Naive thymus-derived CD4-positive, alpha-beta T cell (primary cell): ENCODE measurements at regions not wholly inside any gene's neighbourhood (a gene's known extent, or its start where the extent isn't known, plus 50 kb on each side); places are given as distances from the start of the nearest gene placed in this dataset.

Source experiments
- ATAC-seq: fragments of 150-1000 bp; cut with Tn5 transposase; 2 replicates; pipeline ENCODE4 v1.10.0; 2021; ENCODE audit warnings: mild to moderate bottlenecking, moderate library complexity
- CTCF ChIA-PET: fragments of 350-600 bp; sonication (Branson Sonifier 250); formaldehyde crosslinking; loops from one replicate; lab custom pipeline; 2021; ENCODE audit warnings: antibody characterized with exemption; lab: Charles Lee
- POLR2A ChIA-PET: fragments of 350-600 bp; sonication (Branson Sonifier 250); formaldehyde crosslinking; loops from one replicate; lab custom pipeline; 2021; ENCODE audit warnings: antibody characterized with exemption, inconsistent platforms; lab: Charles Lee
- DNase-seq, 9 donors: peaks; one replicate each; pipeline versions ENCODE4 v3.0.0 to v3.0.0-alpha.2; 2020 to 2022; ENCODE audit warnings: mixed read lengths in 1 of 9
- H3K27ac ChIP-seq: one replicate; pipeline ENCODE4 v1.7.0; 2013; ENCODE audit warnings: mild to moderate bottlenecking, low read depth, low read length, moderate library complexity
- H3K27me3 ChIP-seq, 2 donors: one replicate each; pipeline ENCODE4 v1.7.0; 2013; ENCODE audit warnings: low read length in 2 of 2, mild to moderate bottlenecking in 2 of 2, moderate library complexity in 2 of 2; ENCODE audit not compliant: control insufficient read depth in 2 of 2, insufficient read depth in 2 of 2
- H3K36me3 ChIP-seq, 3 experiments: 1 replicate in 2 of 3; 2 replicates in 1 of 3; pipeline ENCODE4 v1.7.0; 2013; ENCODE audit warnings: low read length in 3 of 3, mild to moderate bottlenecking in 3 of 3, moderate library complexity in 1 of 3; ENCODE audit not compliant: insufficient read depth in 3 of 3, control insufficient read depth in 2 of 3
- H3K4me1 ChIP-seq, 2 donors: one replicate each; pipeline ENCODE4 v1.7.0; 2013; ENCODE audit warnings: low read length in 2 of 2, mild to moderate bottlenecking in 2 of 2, moderate library complexity in 1 of 2; ENCODE audit not compliant: control insufficient read depth in 2 of 2, insufficient read depth in 2 of 2
- H3K4me3 ChIP-seq: 2 replicates; pipeline ENCODE4 v1.7.0; 2013; ENCODE audit warnings: mild to moderate bottlenecking, low read length
- H3K9me3 ChIP-seq, 3 experiments: 1 replicate in 2 of 3; 2 replicates in 1 of 3; pipeline ENCODE4 v1.7.0; 2013; ENCODE audit warnings: low read length in 3 of 3; ENCODE audit not compliant: control insufficient read depth in 2 of 3
- H3K27ac Mint-ChIP-seq, 9 donors: one replicate each; pipeline ENCODE4 v1.8.0; 2020 to 2022; ENCODE audit warnings: mixed read lengths in 9 of 9, mild to moderate bottlenecking in 8 of 9, moderate library complexity in 5 of 9, inconsistent platforms in 2 of 9
- H3K27me3 Mint-ChIP-seq, 5 donors: one replicate each; pipeline ENCODE4 v1.8.0; 2021 to 2022; ENCODE audit warnings: mixed read lengths in 5 of 5, mild to moderate bottlenecking in 1 of 5
- H3K36me3 Mint-ChIP-seq, 5 donors: one replicate each; pipeline ENCODE4 v1.8.0; 2020 to 2022; ENCODE audit warnings: mixed read lengths in 5 of 5, mild to moderate bottlenecking in 3 of 5, inconsistent platforms in 1 of 5
- H3K4me1 Mint-ChIP-seq, 7 donors: one replicate each; pipeline ENCODE4 v1.8.0; 2020 to 2022; ENCODE audit warnings: mixed read lengths in 7 of 7, mild to moderate bottlenecking in 3 of 7, inconsistent platforms in 1 of 7
- H3K4me3 Mint-ChIP-seq, 10 donors: one replicate each; pipeline ENCODE4 v1.8.0; 2020 to 2022; ENCODE audit warnings: mild to moderate bottlenecking in 10 of 10, mixed read lengths in 10 of 10, moderate library complexity in 6 of 10, inconsistent platforms in 2 of 10
- H3K9me3 Mint-ChIP-seq, 11 donors: one replicate each; pipeline ENCODE4 v1.8.0; 2020 to 2022; ENCODE audit warnings: mixed read lengths in 11 of 11, mild to moderate bottlenecking in 4 of 11, inconsistent platforms in 1 of 11, moderate library complexity in 1 of 11
- intact Hi-C, 2 donors: fragments of 100-400 bp; cut with micrococcal nuclease; formaldehyde crosslinking; loops; one replicate each; pipeline ENCODE4 v1.15.1; 2023

- Histone ChIP-seq H3K27me3 (no peaks in the 10 kb centered on the region), H3K36me3 (no peaks in the 10 kb centered on the region), H3K27ac (no peak overlapping the region), H3K9me3 (no peaks in the 10 kb centered on the region), H3K4me3 (no peak overlapping the region), H3K4me1 (no peaks in the 10 kb centered on the region)
- no peak overlapping the region for H3K4me3 Mint-ChIP-seq
- peaks cover 0 to 19% (median under 1%) of the 10 kb centered on the region in 11 donors for H3K9me3 Mint-ChIP-seq
- intact Hi-C loops = no loop called here
- CTCF ChIA-PET = no interaction called here
- no peaks in the 10 kb centered on the region for H3K36me3 Mint-ChIP-seq
- POLR2A ChIA-PET = no interaction called here
- no peaks in the 10 kb centered on the region for H3K4me1 Mint-ChIP-seq
- DNase-seq (no peak), ATAC-seq (no peak)
- H3K27ac Mint-ChIP-seq = no peak overlapping the region
- H3K27me3 Mint-ChIP-seq = peaks cover 0 to 3% (median 0%) of the 10 kb centered on the region in 5 donors
Measured at GRCh38 chr11:37107415-37107814, 509.4 kb upstream of the RAG2 start.

GRCh38 chr11:37105427-37105826 is 507.4 kb upstream of the RAG2 start:
- H3K36me3 ChIP-seq = no peaks in the 10 kb centered on the region
- no peak overlapping the region for H3K27ac ChIP-seq
- Mint-ChIP-seq H3K36me3 (no peaks in the 10 kb centered on the region), H3K27me3 (peaks cover 0 to 3% (median 0%) of the 10 kb centered on the region in 5 donors), H3K27ac (no peak overlapping the region), H3K4me1 (no peaks in the 10 kb centered on the region), H3K9me3 (peaks cover 0 to 12% (median 3%) of the 10 kb centered on the region in 11 donors), H3K4me3 (no peak overlapping the region)
- CTCF ChIA-PET = no interaction called here
- DNase-seq (no peak), ATAC-seq (no peak)
- intact Hi-C loops = no loop called here
- H3K9me3 ChIP-seq = no peaks in the 10 kb centered on the region
- no peaks in the 10 kb centered on the region for H3K27me3 ChIP-seq
- POLR2A ChIA-PET = no interaction called here
- no peak overlapping the region for H3K4me3 ChIP-seq
- no peaks in the 10 kb centered on the region for H3K4me1 ChIP-seq

- ATAC-seq (no peak), DNase-seq (no peak)
- no peak overlapping the region for H3K27ac Mint-ChIP-seq
- H3K9me3 ChIP-seq = no peaks in the 10 kb centered on the region
- ChIA-PET CTCF (no interaction called here), POLR2A (no interaction called here)
- no peak overlapping the region for H3K4me3 Mint-ChIP-seq
- H3K27me3 ChIP-seq = no peaks in the 10 kb centered on the region
- H3K27ac ChIP-seq = no peak overlapping the region
- H3K4me1 Mint-ChIP-seq = no peaks in the 10 kb centered on the region
- intact Hi-C loops = no loop called here
- H3K4me1 ChIP-seq = no peaks in the 10 kb centered on the region
- H3K27me3 Mint-ChIP-seq = peaks cover 0 to 3% (median 0%) of the 10 kb centered on the region in 5 donors
- no peaks in the 10 kb centered on the region for H3K36me3 ChIP-seq
- no peak overlapping the region for H3K4me3 ChIP-seq
- H3K36me3 Mint-ChIP-seq = no peaks in the 10 kb centered on the region
- H3K9me3 Mint-ChIP-seq = peaks cover 0 to 12% (median 3%) of the 10 kb centered on the region in 11 donors
Measured at GRCh38 chr11:37104380-37104779, 506.3 kb upstream of the RAG2 start.

GRCh38 chr11:37100008-37100407 is 502.0 kb upstream of the RAG2 start:
- H3K4me3 Mint-ChIP-seq = no peak overlapping the region
- H3K27me3 Mint-ChIP-seq = peaks cover 0 to 3% (median 0%) of the 10 kb centered on the region in 5 donors

GRCh38 chr11:37092487-37092886 is 494.5 kb upstream of the RAG2 start:
- no peak overlapping the region for H3K4me3 Mint-ChIP-seq
- ATAC-seq (no peak), DNase-seq (no peak)
- H3K4me1 Mint-ChIP-seq = no peaks in the 10 kb centered on the region
- H3K27ac Mint-ChIP-seq = no peak overlapping the region
- no peak overlapping the region for H3K4me3 ChIP-seq
- no peaks in the 10 kb centered on the region for H3K9me3 ChIP-seq
- H3K27me3 Mint-ChIP-seq = no peaks in the 10 kb centered on the region
- ChIA-PET POLR2A (no interaction called here), CTCF (no interaction called here)
- peaks cover 0 to 21% (median 2%) of the 10 kb centered on the region in 11 donors for H3K9me3 Mint-ChIP-seq
- H3K36me3 ChIP-seq = no peaks in the 10 kb centered on the region
- intact Hi-C loops = no loop called here
- H3K27ac ChIP-seq = no peak overlapping the region
- H3K36me3 Mint-ChIP-seq = no peaks in the 10 kb centered on the region
- no peaks in the 10 kb centered on the region for H3K4me1 ChIP-seq
- no peaks in the 10 kb centered on the region for H3K27me3 ChIP-seq

More at GRCh38 chr11:37100008-37100407, 502.0 kb upstream of the RAG2 start:
- ChIA-PET CTCF (no interaction called here), POLR2A (no interaction called here)
- Histone ChIP-seq H3K36me3 (no peaks in the 10 kb centered on the region), H3K27me3 (no peaks in the 10 kb centered on the region), H3K9me3 (no peaks in the 10 kb centered on the region), H3K4me3 (no peak overlapping the region), H3K27ac (no peak overlapping the region), H3K4me1 (no peaks in the 10 kb centered on the region)
- Mint-ChIP-seq H3K4me1 (no peaks in the 10 kb centered on the region), H3K9me3 (peaks cover 0 to 20% (median 4%) of the 10 kb centered on the region in 11 donors), H3K27ac (no peak overlapping the region), H3K36me3 (no peaks in the 10 kb centered on the region)
- ATAC-seq (no peak), DNase-seq (no peak)
- intact Hi-C loops = no loop called here

GRCh38 chr11:37089439-37089838 is 491.4 kb upstream of the RAG2 start:
- H3K9me3 Mint-ChIP-seq = peaks cover 0 to 6% (median under 1%) of the 10 kb centered on the region in 11 donors
- no peaks in the 10 kb centered on the region for H3K9me3 ChIP-seq
- no peaks in the 10 kb centered on the region for H3K36me3 ChIP-seq
- POLR2A ChIA-PET = no interaction called here
- ATAC-seq (no peak), DNase-seq (no peak)
- H3K4me3 ChIP-seq = no peak overlapping the region
- H3K36me3 Mint-ChIP-seq = no peaks in the 10 kb centered on the region
- no peak overlapping the region for H3K27ac ChIP-seq
- no peaks in the 10 kb centered on the region for H3K4me1 Mint-ChIP-seq
- H3K27ac Mint-ChIP-seq = no peak overlapping the region
- intact Hi-C loops = no loop called here
- CTCF ChIA-PET = no interaction called here
- H3K27me3 Mint-ChIP-seq = no peaks in the 10 kb centered on the region
- no peaks in the 10 kb centered on the region for H3K27me3 ChIP-seq
- H3K4me3 Mint-ChIP-seq = no peak overlapping the region
- H3K4me1 ChIP-seq = no peaks in the 10 kb centered on the region

GRCh38 chr11:37088573-37088910 is 490.5 kb upstream of the RAG2 start:
- Mint-ChIP-seq H3K27me3 (no peaks in the 10 kb centered on the region), H3K4me1 (no peaks in the 10 kb centered on the region), H3K36me3 (no peaks in the 10 kb centered on the region), H3K9me3 (peaks cover 0 to 3% (median 0%) of the 10 kb centered on the region in 11 donors), H3K27ac (no peak overlapping the region), H3K4me3 (no peak overlapping the region)
- no peaks in the 10 kb centered on the region for H3K4me1 ChIP-seq
- H3K4me3 ChIP-seq = no peak overlapping the region
- DNase-seq (no peak), ATAC-seq (no peak)
- H3K9me3 ChIP-seq = no peaks in the 10 kb centered on the region
- CTCF ChIA-PET = no interaction called here
- intact Hi-C loops = no loop called here
- H3K27ac ChIP-seq = no peak overlapping the region
- no peaks in the 10 kb centered on the region for H3K27me3 ChIP-seq
- H3K36me3 ChIP-seq = no peaks in the 10 kb centered on the region
- POLR2A ChIA-PET = no interaction called here
